CD14-positive monocyte (primary cell): ENCODE measurements at regions not wholly inside any gene's neighbourhood (a gene's known extent, or its start where the extent isn't known, plus 50 kb on each side); places are given as distances from the start of the nearest gene placed in this dataset.

Experiments
- DNase-seq, 3 donors: peaks; one replicate each; pipeline ENCODE4 v3.0.0-alpha.2; 2011 to 2022
- H2AFZ ChIP-seq: 2 replicates; pipeline ENCODE4 v1.6.0; 2012; ENCODE audit warnings: mild to moderate bottlenecking, low read depth, low read length, inconsistent platforms; ENCODE audit not compliant: insufficient read depth, poor library complexity, severe bottlenecking
- H3K27ac ChIP-seq, 2 donors: 1 replicate in 1 of 2; 2 replicates in 1 of 2; pipeline ENCODE4 v1.5.1; 2012 to 2013; ENCODE audit warnings: low read length in 2 of 2, control low read depth in 1 of 2, inconsistent platforms in 1 of 2, low read depth in 1 of 2, mild to moderate bottlenecking in 1 of 2
- H3K27me3 ChIP-seq, 2 donors: one replicate each; pipeline versions ENCODE4 v1.6.0 to v1.6.1; 2011 to 2013; ENCODE audit warnings: low read length in 2 of 2; ENCODE audit not compliant: control insufficient read depth in 2 of 2, insufficient read depth in 2 of 2
- H3K36me3 ChIP-seq, 2 donors: replicated peaks in 1 of 2; 1 replicate in 1 of 2; 2 replicates in 1 of 2; pipeline versions ENCODE4 v1.5.1 to v1.6.1; 2012 to 2013; ENCODE audit warnings: low read length in 2 of 2, control low read depth in 1 of 2, inconsistent platforms in 1 of 2, mild to moderate bottlenecking in 1 of 2; ENCODE audit not compliant: insufficient read depth in 2 of 2, control insufficient read depth in 1 of 2
- H3K4me1 ChIP-seq, 2 donors: 1 replicate in 1 of 2; 2 replicates in 1 of 2; pipeline versions ENCODE4 v1.5.1 to v1.6.1; 2012 to 2013; ENCODE audit warnings: low read length in 2 of 2, control low read depth in 1 of 2, inconsistent platforms in 1 of 2, mild to moderate bottlenecking in 1 of 2, moderate library complexity in 1 of 2; ENCODE audit not compliant: insufficient read depth in 2 of 2, control insufficient read depth in 1 of 2
- H3K4me2 ChIP-seq: replicated peaks from 2 replicates; pipeline ENCODE3; 2012; ENCODE audit warnings: low read length, moderate library complexity, mild to moderate bottlenecking; ENCODE audit not compliant: poor library complexity, severe bottlenecking; ENCODE audit errors: extremely low read depth
- H3K4me3 ChIP-seq, 3 experiments: fragments of 200-600 bp in 1 of 3; sonication (generic) in 1 of 3; replicated peaks in 1 of 3; 1 replicate in 2 of 3; 2 replicates in 1 of 3; pipeline ENCODE4 v1.5.1; 2011 to 2013; ENCODE audit warnings: low read length in 3 of 3, mild to moderate bottlenecking in 3 of 3, control low read depth in 2 of 3, low read depth in 2 of 3, inconsistent platforms in 1 of 3, moderate library complexity in 1 of 3
- H3K79me2 ChIP-seq: 2 replicates; pipeline ENCODE4 v1.6.0; 2012; ENCODE audit warnings: mild to moderate bottlenecking, control low read depth, inconsistent platforms, low read length, moderate library complexity; ENCODE audit not compliant: insufficient read depth
- H3K9ac ChIP-seq: 2 replicates; pipeline ENCODE4 v1.6.0; 2017; ENCODE audit warnings: low read length, mild to moderate bottlenecking; ENCODE audit not compliant: insufficient read depth, poor library complexity, severe bottlenecking
- H3K9me3 ChIP-seq, 2 donors: replicated peaks in 1 of 2; 1 replicate in 1 of 2; 2 replicates in 1 of 2; pipeline versions ENCODE4 v1.5.1 to v1.6.1; 2012 to 2013; ENCODE audit warnings: low read length in 2 of 2, control low read depth in 1 of 2; ENCODE audit not compliant: control insufficient read depth in 1 of 2, insufficient read depth in 1 of 2
- H4K20me1 ChIP-seq: 2 replicates; pipeline ENCODE4 v1.6.0; 2012; ENCODE audit warnings: mild to moderate bottlenecking, low read length, control low read depth, moderate library complexity; ENCODE audit not compliant: insufficient read depth
- H3K27ac Mint-ChIP-seq, 7 donors: one replicate each; pipeline ENCODE4 v1.8.0; 2020; ENCODE audit warnings: mild to moderate bottlenecking in 7 of 7, mixed read lengths in 7 of 7, moderate library complexity in 6 of 7, inconsistent platforms in 2 of 7
- H3K27me3 Mint-ChIP-seq, 3 donors: one replicate each; pipeline ENCODE4 v1.8.0; 2021 to 2022; ENCODE audit warnings: low read depth in 3 of 3, mild to moderate bottlenecking in 3 of 3, mixed read lengths in 3 of 3, moderate library complexity in 3 of 3, inconsistent platforms in 1 of 3
- H3K36me3 Mint-ChIP-seq, 2 donors: one replicate each; pipeline ENCODE4 v1.8.0; 2020; ENCODE audit warnings: mixed read lengths in 2 of 2, inconsistent platforms in 1 of 2, mild to moderate bottlenecking in 1 of 2
- H3K4me1 Mint-ChIP-seq: one replicate; pipeline ENCODE4 v1.8.0; 2020; ENCODE audit warnings: mild to moderate bottlenecking, mixed read lengths
- H3K4me3 Mint-ChIP-seq, 2 donors: one replicate each; pipeline ENCODE4 v1.8.0; 2020; ENCODE audit warnings: mild to moderate bottlenecking in 2 of 2, mixed read lengths in 2 of 2, moderate library complexity in 1 of 2
- H3K9me3 Mint-ChIP-seq, 7 donors: one replicate each; pipeline ENCODE4 v1.8.0; 2020 to 2022; ENCODE audit warnings: mixed read lengths in 7 of 7, mild to moderate bottlenecking in 6 of 7, moderate library complexity in 6 of 7, inconsistent platforms in 2 of 7
- CTCF ChIP-seq: fragments of 200-600 bp; IDR thresholded peaks from one replicate; pipeline ENCODE4 v1.8.0; 2022; ENCODE audit warnings: antibody characterized with exemption, mild to moderate bottlenecking
- WGBS: methylation state at CpG from one replicate; pipeline ENCODE4 v1.1.5; 2013; ENCODE audit warnings: missing lambda C conversion rate; ENCODE audit not compliant: insufficient coverage; 5-methylcytosine and 5-hydroxymethylcytosine counted together
- intact Hi-C, 2 donors: fragments of 100-400 bp; cut with micrococcal nuclease; formaldehyde crosslinking; loops; one replicate each; pipeline versions ENCODE4 v1.15.0 to v1.15.1; 2023

DNA sequence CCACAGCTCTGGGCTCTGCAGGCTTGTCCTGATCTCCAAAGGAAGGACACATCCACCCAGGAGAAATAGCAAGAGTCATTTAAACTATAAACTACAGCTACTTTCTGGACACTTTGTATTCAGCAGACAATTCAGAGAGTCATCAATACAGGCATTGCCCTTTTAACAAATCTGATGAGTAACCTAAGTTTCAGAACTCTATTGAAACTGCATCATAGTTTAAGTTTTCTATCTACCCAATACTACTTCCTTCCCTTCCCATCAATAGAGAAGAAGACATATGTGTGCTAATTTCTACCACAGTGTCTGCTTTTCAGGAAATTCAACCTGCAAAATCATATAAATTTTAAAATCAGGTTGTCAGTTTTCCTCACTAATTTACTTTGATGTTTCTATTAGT is 736.5 kb downstream of the IGSF11 start:
- Histone ChIP-seq H3K4me2 (no peak overlapping the region), H3K27ac (no peak overlapping the region), H3K27me3 (no peaks in the 10 kb centered on the region), H3K79me2 (no peaks in the 10 kb centered on the region), H3K9ac (no peak overlapping the region), H4K20me1 (no peaks in the 10 kb centered on the region), H3K4me1 (no peaks in the 10 kb centered on the region), H2AFZ (no peak overlapping the region), H3K9me3 (no peaks in the 10 kb centered on the region), H3K36me3 (no peaks in the 10 kb centered on the region), H3K4me3 (no peak overlapping the region)
- intact Hi-C loops = no loop called here
- H3K4me3 Mint-ChIP-seq = no peak overlapping the region
- peaks cover 0 to under 1% (median 0%) of the 10 kb centered on the region in 7 donors for H3K9me3 Mint-ChIP-seq
- no peaks in the 10 kb centered on the region for H3K27me3 Mint-ChIP-seq
- H3K27ac Mint-ChIP-seq = no peak overlapping the region
- H3K4me1 Mint-ChIP-seq = no peaks in the 10 kb centered on the region
- no peak for DNase-seq
- no peaks in the 10 kb centered on the region for H3K36me3 Mint-ChIP-seq
- no peak for TF ChIP-seq CTCF

- DNase-seq = no peak
- Histone ChIP-seq H3K4me1 (no peaks in the 10 kb centered on the region), H3K9me3 (peaks cover 0 to 5% of the 10 kb centered on the region in 2 donors), H3K4me3 (no peak overlapping the region), H3K36me3 (no peaks in the 10 kb centered on the region), H3K4me2 (no peak overlapping the region), H3K27ac (no peak overlapping the region), H2AFZ (no peak overlapping the region), H4K20me1 (no peaks in the 10 kb centered on the region), H3K79me2 (no peaks in the 10 kb centered on the region), H3K9ac (no peak overlapping the region), H3K27me3 (no peaks in the 10 kb centered on the region)
- no peak overlapping the region for H3K27ac Mint-ChIP-seq
- WGBS = no CpG with 5 or more reads among the region's 1 CpG
- H3K4me3 Mint-ChIP-seq = no peak overlapping the region
- TF ChIP-seq CTCF = no peak
- no peaks in the 10 kb centered on the region for H3K27me3 Mint-ChIP-seq
- H3K9me3 Mint-ChIP-seq = peaks cover 0 to 4% (median 0%) of the 10 kb centered on the region in 7 donors
- no peaks in the 10 kb centered on the region for H3K36me3 Mint-ChIP-seq
- no peaks in the 10 kb centered on the region for H3K4me1 Mint-ChIP-seq
- intact Hi-C loops = no loop called here
Measured at GRCh38 chr3:118304557-118304956, 730.1 kb downstream of the IGSF11 start.
